GM13977 (cell line): ENCODE measurements at regions not wholly inside any gene's neighbourhood (a gene's known extent, or its start where the extent isn't known, plus 50 kb on each side); places are given as distances from the start of the nearest gene placed in this dataset.

ENCODE experiments used
- DNase-seq: peaks from one replicate; pipeline ENCODE4 v3.0.0; 2012; ENCODE audit warnings: low spot score
- CTCF ChIP-seq: IDR thresholded peaks from 2 replicates; pipeline ENCODE4 v1.5.1; 2012; ENCODE audit warnings: mild to moderate bottlenecking, control low read depth; ENCODE audit not compliant: insufficient read depth; ENCODE audit errors: extremely low read depth, missing control alignments
- in situ Hi-C: fragments of 300-500 bp; cut with MboI; formaldehyde crosslinking; loops from one replicate; pipeline ENCODE4 v1.12.0; 2022; ENCODE audit warnings: low sequenced_read_pairs, low pct_unique_long_range_greater_than_20kb, mixed read lengths, inconsistent platforms; ENCODE audit not compliant: unreplicated experiment

- DNase-seq, result no peak
Observed at GRCh38 chr2:138853296-138853695, 73.1 kb upstream of the NXPH2 start.

GRCh38 chr2:138846216-138846821, 66.1 kb upstream of the NXPH2 start:
- peak; percentile 34 for DNase-seq
- TF ChIP-seq CTCF, result peak; percentile 57
- in situ Hi-C loops, result no loop called here

More at GRCh38 chr2:138853296-138853695, 73.1 kb upstream of the NXPH2 start:
- in situ Hi-C loops, result no loop called here
- no peak for TF ChIP-seq CTCF

- no peak for DNase-seq
- TF ChIP-seq CTCF, result no peak
- in situ Hi-C loops, result no loop called here
Observed at GRCh38 chr2:138842341-138842740, 62.2 kb upstream of the NXPH2 start.

- TF ChIP-seq CTCF, result no peak
- in situ Hi-C loops, result no loop called here
- no peak for DNase-seq
Observed at GRCh38 chr2:138841459-138841858, 61.3 kb upstream of the NXPH2 start.

GRCh38 chr2:138838851-138839620, 58.8 kb upstream of the NXPH2 start:
- in situ Hi-C loops, result no loop called here
- TF ChIP-seq CTCF, result no peak
- DNase-seq, result no peak

GRCh38 chr2:138831691-138832090, 51.5 kb upstream of the NXPH2 start:
- no peak for TF ChIP-seq CTCF
- no peak for DNase-seq
- in situ Hi-C loops, result no loop called here

GRCh38 chr2:138831154-138831553, 51.0 kb upstream of the NXPH2 start:
- TF ChIP-seq CTCF, result no peak
- DNase-seq, result no peak
- in situ Hi-C loops, result no loop called here
